Ascending aorta (tissue), 2 donors: ENCODE measurements at regions not wholly inside any gene's neighbourhood (a gene's known extent, or its start where the extent isn't known, plus 50 kb on each side); places are given as distances from the start of the nearest gene placed in this dataset.

Experiments used
- DNase-seq, 2 donors: peaks; one replicate each; pipeline ENCODE4 v3.0.0-alpha.2; 2019; ENCODE audit warnings: low spot score in 2 of 2
- H3K27ac ChIP-seq, 2 donors: fragments of 200-600 bp; sonication (generic); one replicate each; pipeline ENCODE4 v1.5.1; 2016 to 2017; ENCODE audit warnings: mild to moderate bottlenecking in 1 of 2
- H3K27me3 ChIP-seq: fragments of 200-600 bp; sonication (generic); one replicate; pipeline ENCODE4 v1.5.1; 2017
- H3K36me3 ChIP-seq, 2 donors: fragments of 200-600 bp; sonication (generic); one replicate each; pipeline ENCODE4 v1.5.1; 2016
- H3K4me1 ChIP-seq, 2 donors: fragments of 200-600 bp; sonication (generic); one replicate each; pipeline ENCODE4 v1.5.1; 2016 to 2017; ENCODE audit warnings: mild to moderate bottlenecking in 1 of 2
- H3K4me3 ChIP-seq, 2 donors: fragments of 200-600 bp; sonication (generic); one replicate each; pipeline ENCODE4 v1.5.1; 2016 to 2017; ENCODE audit warnings: mild to moderate bottlenecking in 1 of 2
- H3K9me3 ChIP-seq, 2 donors: fragments of 200-600 bp; sonication (generic); one replicate each; pipeline ENCODE4 v1.5.1; 2016
- intact Hi-C: fragments of 100-400 bp; cut with DNase I; formaldehyde crosslinking; loops from one replicate; pipeline ENCODE4 v1.15.1; 2023
- TF ChIP-seq, protein P1 (sequence below), 3 experiments: fragments of 200-600 bp in 2 of 3; fragments of 450-650 bp in 1 of 3; sonication (generic) in 2 of 3; IDR thresholded peaks; one replicate each; pipeline ENCODE4 v1.5.1; 2016 to 2019; ENCODE audit warnings: antibody characterized with exemption in 3 of 3, mild to moderate bottlenecking in 1 of 3, moderate library complexity in 1 of 3

- intact Hi-C loops = no loop called here
- Histone ChIP-seq H3K4me3 (no peak overlapping the region), H3K36me3 (no peaks in the 10 kb centered on the region), H3K27me3 (no peaks in the 10 kb centered on the region), H3K4me1 (no peaks in the 10 kb centered on the region), H3K9me3 (no peaks in the 10 kb centered on the region), H3K27ac (no peak overlapping the region)
- TF ChIP-seq, protein P1, sequence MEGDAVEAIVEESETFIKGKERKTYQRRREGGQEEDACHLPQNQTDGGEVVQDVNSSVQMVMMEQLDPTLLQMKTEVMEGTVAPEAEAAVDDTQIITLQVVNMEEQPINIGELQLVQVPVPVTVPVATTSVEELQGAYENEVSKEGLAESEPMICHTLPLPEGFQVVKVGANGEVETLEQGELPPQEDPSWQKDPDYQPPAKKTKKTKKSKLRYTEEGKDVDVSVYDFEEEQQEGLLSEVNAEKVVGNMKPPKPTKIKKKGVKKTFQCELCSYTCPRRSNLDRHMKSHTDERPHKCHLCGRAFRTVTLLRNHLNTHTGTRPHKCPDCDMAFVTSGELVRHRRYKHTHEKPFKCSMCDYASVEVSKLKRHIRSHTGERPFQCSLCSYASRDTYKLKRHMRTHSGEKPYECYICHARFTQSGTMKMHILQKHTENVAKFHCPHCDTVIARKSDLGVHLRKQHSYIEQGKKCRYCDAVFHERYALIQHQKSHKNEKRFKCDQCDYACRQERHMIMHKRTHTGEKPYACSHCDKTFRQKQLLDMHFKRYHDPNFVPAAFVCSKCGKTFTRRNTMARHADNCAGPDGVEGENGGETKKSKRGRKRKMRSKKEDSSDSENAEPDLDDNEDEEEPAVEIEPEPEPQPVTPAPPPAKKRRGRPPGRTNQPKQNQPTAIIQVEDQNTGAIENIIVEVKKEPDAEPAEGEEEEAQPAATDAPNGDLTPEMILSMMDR (IDR thresholded peaks at IDR 0.05) = no peak
- DNase-seq = no peak
These were observed 923.4 kb downstream of the QKI start for GRCh38 chr6:164337925-164338397.

- DNase-seq = no peak
- Histone ChIP-seq H3K27me3 (no peaks in the 10 kb centered on the region), H3K27ac (no peak overlapping the region), H3K36me3 (no peaks in the 10 kb centered on the region), H3K9me3 (no peaks in the 10 kb centered on the region), H3K4me3 (no peak overlapping the region), H3K4me1 (no peaks in the 10 kb centered on the region)
- intact Hi-C loops = no loop called here
- TF ChIP-seq, protein P1 (IDR thresholded peaks at IDR 0.05) = no peak
These were observed 922.8 kb downstream of the QKI start for GRCh38 chr6:164337024-164337924.

GRCh38 chr6:164336455-164336854 is 921.9 kb downstream of the QKI start:
- DNase-seq = no peak
- no peaks in the 10 kb centered on the region for H3K36me3 ChIP-seq
- H3K4me3 ChIP-seq = no peak overlapping the region
- no peak overlapping the region for H3K27ac ChIP-seq
- intact Hi-C loops = no loop called here
- H3K9me3 ChIP-seq = no peaks in the 10 kb centered on the region
- H3K27me3 ChIP-seq = no peaks in the 10 kb centered on the region
- no peaks in the 10 kb centered on the region for H3K4me1 ChIP-seq
- TF ChIP-seq, protein P1 (IDR thresholded peaks at IDR 0.05) = no peak

DNA sequence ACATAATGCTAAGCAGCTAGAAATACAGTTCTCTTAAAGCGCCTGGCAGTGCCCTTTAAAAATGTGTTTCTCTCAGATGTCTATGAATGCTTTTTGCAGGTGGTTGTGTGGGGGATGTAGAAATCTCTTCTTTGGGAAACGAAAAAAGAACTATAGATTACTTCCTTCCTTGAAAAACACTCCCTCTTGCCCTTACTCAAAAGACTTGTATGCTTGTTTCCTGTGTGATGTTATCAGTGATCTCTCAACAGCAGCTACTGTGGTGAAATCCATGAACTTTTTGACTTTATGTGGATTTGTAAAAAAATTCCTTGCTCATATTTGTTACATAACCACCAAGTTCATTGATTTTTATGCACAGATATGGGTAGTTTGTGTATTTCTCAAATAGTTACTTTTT is 916.5 kb downstream of the QKI start:
- TF ChIP-seq, protein P1 (IDR thresholded peaks at IDR 0.05) = no peak
- Histone ChIP-seq H3K27me3 (no peaks in the 10 kb centered on the region), H3K27ac (no peak overlapping the region), H3K4me3 (no peak overlapping the region), H3K4me1 (no peaks in the 10 kb centered on the region), H3K36me3 (no peaks in the 10 kb centered on the region), H3K9me3 (no peaks in the 10 kb centered on the region)
- no peak for DNase-seq
- intact Hi-C loops = no loop called here

DNA sequence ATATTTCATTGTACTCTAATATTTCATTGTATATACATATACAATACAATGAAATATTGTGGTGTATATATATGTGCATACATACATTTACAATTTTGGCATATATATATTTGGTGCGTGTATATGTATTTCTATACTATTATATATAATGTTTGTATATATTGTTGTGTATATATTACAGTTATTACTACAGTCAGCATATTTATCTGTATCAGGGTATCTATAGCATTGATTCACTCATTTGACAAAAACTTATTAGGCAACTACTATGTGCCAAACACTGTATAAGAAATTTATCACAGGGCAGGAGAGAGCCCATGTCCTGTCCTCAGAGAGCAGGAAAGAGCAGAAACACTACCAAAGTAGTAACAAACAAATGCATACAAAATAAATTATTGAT is 910.6 kb downstream of the QKI start:
- intact Hi-C loops = no loop called here
- H3K4me3 ChIP-seq = no peak overlapping the region
- H3K4me1 ChIP-seq = no peaks in the 10 kb centered on the region
- H3K27ac ChIP-seq = no peak overlapping the region
- DNase-seq = no peak
- H3K9me3 ChIP-seq = no peaks in the 10 kb centered on the region
- H3K27me3 ChIP-seq = no peaks in the 10 kb centered on the region
- no peaks in the 10 kb centered on the region for H3K36me3 ChIP-seq
- TF ChIP-seq, protein P1 (IDR thresholded peaks at IDR 0.05) = no peak
